Loucy (cell line): ENCODE measurements at regions not wholly inside any gene's neighbourhood (a gene's known extent, or its start where the extent isn't known, plus 50 kb on each side); places are given as distances from the start of the nearest gene placed in this dataset.

ENCODE experiments used
- EZH2phosphoT487 ChIP-seq: fragments of 200-600 bp; IDR thresholded peaks from 2 replicates; pipeline ENCODE4 v1.6.1; 2018; ENCODE audit warnings: antibody characterized with exemption, mild to moderate bottlenecking, moderate library complexity, borderline replicate concordance
- TF ChIP-seq, protein P1 (sequence below): fragments of 200-600 bp; sonication (generic); conservative IDR thresholded peaks from 2 replicates; pipeline ENCODE4 v1.5.1; 2014; ENCODE audit warnings: mild to moderate bottlenecking, antibody characterized with exemption, low read length

GRCh38 chr3:17908399-17909191 lies 166.2 kb upstream of the TBC1D5 start:
- TF ChIP-seq, protein P1, sequence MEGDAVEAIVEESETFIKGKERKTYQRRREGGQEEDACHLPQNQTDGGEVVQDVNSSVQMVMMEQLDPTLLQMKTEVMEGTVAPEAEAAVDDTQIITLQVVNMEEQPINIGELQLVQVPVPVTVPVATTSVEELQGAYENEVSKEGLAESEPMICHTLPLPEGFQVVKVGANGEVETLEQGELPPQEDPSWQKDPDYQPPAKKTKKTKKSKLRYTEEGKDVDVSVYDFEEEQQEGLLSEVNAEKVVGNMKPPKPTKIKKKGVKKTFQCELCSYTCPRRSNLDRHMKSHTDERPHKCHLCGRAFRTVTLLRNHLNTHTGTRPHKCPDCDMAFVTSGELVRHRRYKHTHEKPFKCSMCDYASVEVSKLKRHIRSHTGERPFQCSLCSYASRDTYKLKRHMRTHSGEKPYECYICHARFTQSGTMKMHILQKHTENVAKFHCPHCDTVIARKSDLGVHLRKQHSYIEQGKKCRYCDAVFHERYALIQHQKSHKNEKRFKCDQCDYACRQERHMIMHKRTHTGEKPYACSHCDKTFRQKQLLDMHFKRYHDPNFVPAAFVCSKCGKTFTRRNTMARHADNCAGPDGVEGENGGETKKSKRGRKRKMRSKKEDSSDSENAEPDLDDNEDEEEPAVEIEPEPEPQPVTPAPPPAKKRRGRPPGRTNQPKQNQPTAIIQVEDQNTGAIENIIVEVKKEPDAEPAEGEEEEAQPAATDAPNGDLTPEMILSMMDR = no peak
- no peak for TF ChIP-seq EZH2phosphoT487
